Gastroesophageal sphincter (tissue), 3 donors: ENCODE measurements at regions not wholly inside any gene's neighbourhood (a gene's known extent, or its start where the extent isn't known, plus 50 kb on each side); places are given as distances from the start of the nearest gene placed in this dataset.

Experiments
- EP300 ChIP-seq: sonication (generic); formaldehyde crosslinking; IDR thresholded peaks from one replicate; pipeline ENCODE4 v1.6.1; 2017; ENCODE audit warnings: antibody characterized with exemption, mild to moderate bottlenecking
- POLR2A ChIP-seq, 2 donors: fragments of 450-650 bp; IDR thresholded peaks; one replicate each; pipeline ENCODE4 v1.6.1; 2017; ENCODE audit warnings: antibody characterized with exemption in 2 of 2, mild to moderate bottlenecking in 2 of 2, moderate library complexity in 1 of 2
- POLR2AphosphoS5 ChIP-seq: sonication (generic); formaldehyde crosslinking; IDR thresholded peaks from one replicate; pipeline ENCODE4 v1.6.1; 2017; ENCODE audit warnings: antibody characterized with exemption
- TF ChIP-seq, protein P1 (sequence below), 4 experiments: fragments of 200-600 bp in 2 of 4; fragments of 450-650 bp in 2 of 4; sonication (generic) in 1 of 4; IDR thresholded peaks; one replicate each; pipeline ENCODE4 v1.5.1; 2017 to 2019; ENCODE audit warnings: antibody characterized with exemption in 4 of 4, mild to moderate bottlenecking in 2 of 4, moderate library complexity in 2 of 4

DNA sequence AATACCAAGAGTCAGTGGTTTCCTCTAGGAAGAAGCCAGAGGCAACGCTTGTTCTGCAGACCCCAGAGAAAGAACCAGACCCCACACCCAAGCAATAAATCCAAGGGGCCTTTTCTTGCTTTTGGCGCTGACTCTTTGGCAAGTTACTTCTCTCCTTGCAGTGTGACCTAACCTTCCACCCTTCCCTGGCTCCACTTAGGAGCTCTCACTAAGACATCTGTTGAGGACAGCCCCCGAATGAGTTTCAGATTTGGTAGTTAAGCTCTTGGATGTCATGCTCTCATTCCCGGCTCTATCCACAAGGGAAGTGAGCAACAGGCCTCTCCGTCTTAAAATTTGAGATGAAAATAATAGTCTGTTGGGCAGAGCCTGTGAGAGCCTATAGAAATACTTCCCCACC, 50.6 kb upstream of the FAM204A start:
- TF ChIP-seq, protein P1, sequence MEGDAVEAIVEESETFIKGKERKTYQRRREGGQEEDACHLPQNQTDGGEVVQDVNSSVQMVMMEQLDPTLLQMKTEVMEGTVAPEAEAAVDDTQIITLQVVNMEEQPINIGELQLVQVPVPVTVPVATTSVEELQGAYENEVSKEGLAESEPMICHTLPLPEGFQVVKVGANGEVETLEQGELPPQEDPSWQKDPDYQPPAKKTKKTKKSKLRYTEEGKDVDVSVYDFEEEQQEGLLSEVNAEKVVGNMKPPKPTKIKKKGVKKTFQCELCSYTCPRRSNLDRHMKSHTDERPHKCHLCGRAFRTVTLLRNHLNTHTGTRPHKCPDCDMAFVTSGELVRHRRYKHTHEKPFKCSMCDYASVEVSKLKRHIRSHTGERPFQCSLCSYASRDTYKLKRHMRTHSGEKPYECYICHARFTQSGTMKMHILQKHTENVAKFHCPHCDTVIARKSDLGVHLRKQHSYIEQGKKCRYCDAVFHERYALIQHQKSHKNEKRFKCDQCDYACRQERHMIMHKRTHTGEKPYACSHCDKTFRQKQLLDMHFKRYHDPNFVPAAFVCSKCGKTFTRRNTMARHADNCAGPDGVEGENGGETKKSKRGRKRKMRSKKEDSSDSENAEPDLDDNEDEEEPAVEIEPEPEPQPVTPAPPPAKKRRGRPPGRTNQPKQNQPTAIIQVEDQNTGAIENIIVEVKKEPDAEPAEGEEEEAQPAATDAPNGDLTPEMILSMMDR (IDR thresholded peaks at IDR 0.05) = no peak
- no peak for TF ChIP-seq EP300
- no peak for TF ChIP-seq POLR2A (IDR thresholded peaks at IDR 0.05)
- TF ChIP-seq POLR2AphosphoS5 = no peak
